HepG2 (cell line): ENCODE measurements at regions not wholly inside any gene's neighbourhood (a gene's known extent, or its start where the extent isn't known, plus 50 kb on each side); places are given as distances from the start of the nearest gene placed in this dataset.

Source experiments
- ATAC-seq: fragments of 200-7000 bp; cut with Tn5 transposase; 3 replicates; pipeline ENCODE4 v1.9.1; 2020; ENCODE audit warnings: mild to moderate bottlenecking, moderate library complexity
- BruUV-seq: library from RNA; stranded (reverse); fragments of 400-500 nt; replicated peaks from 2 replicates; lab custom pipeline; 2021; lab: Mats Ljungman, UMichigan
- CTCF ChIA-PET: fragments of 300-600 bp; formaldehyde crosslinking; extraction: SDS; loops from one replicate; lab custom pipeline; 2021; ENCODE audit warnings: low total read pairs, inconsistent platforms, low intra/inter-chr PET ratio; lab: Yijun Ruan, JAX
- POLR2A ChIA-PET: fragments of 350-600 bp; sonication (Branson Sonifier 250); formaldehyde crosslinking; loops from one replicate; lab custom pipeline; 2020; ENCODE audit warnings: antibody characterized with exemption, inconsistent platforms; lab: Yijun Ruan, JAX
- DNase-seq: peaks from one replicate; pipeline ENCODE4 v3.0.0-alpha.2; 2015; ENCODE audit warnings: low spot score
- FAIRE-seq: peaks from 3 replicates; lab custom pipeline; 2011; peaks lifted over from hg19 to GRCh38; lab: Jason Lieb, UNC
- H2AFZ ChIP-seq: one replicate; pipeline ENCODE4 v1.6.1; 2011; ENCODE audit warnings: low read length, inconsistent platforms
- H3K27ac ChIP-seq: fragments of 300-600 bp; 3 replicates; pipeline ENCODE4 v1.8.0; 2011; ENCODE audit warnings: mixed run types, mild to moderate bottlenecking, mixed read lengths, low read length, inconsistent platforms; ENCODE audit not compliant: insufficient read depth; ENCODE audit errors: extremely low read length
- H3K27me3 ChIP-seq, 2 experiments: fragments of 200-600 bp in 1 of 2; 2 replicates in 1 of 2; 3 replicates in 1 of 2; pipeline versions ENCODE4 v1.6.0 to v1.8.0; 2011; ENCODE audit warnings: low read length in 2 of 2, mild to moderate bottlenecking in 2 of 2, moderate library complexity in 2 of 2, inconsistent platforms in 1 of 2; ENCODE audit not compliant: insufficient read depth in 2 of 2, control insufficient read depth in 1 of 2
- H3K36me3 ChIP-seq, 2 experiments: fragments of 200-600 bp in 1 of 2; replicated peaks in 1 of 2; 2 replicates in 1 of 2; 3 replicates in 1 of 2; pipeline versions ENCODE4 v1.5.1 to v1.8.0; 2011; ENCODE audit warnings: low read length in 2 of 2, inconsistent platforms in 1 of 2; ENCODE audit not compliant: insufficient read depth in 2 of 2, control insufficient read depth in 1 of 2
- H3K4me1 ChIP-seq: 2 replicates; pipeline ENCODE4 v1.5.1; 2012; ENCODE audit warnings: low read length, inconsistent platforms; ENCODE audit not compliant: insufficient read depth
- H3K4me2 ChIP-seq: 2 replicates; pipeline ENCODE4 v1.6.0; 2011; ENCODE audit warnings: low read depth, low read length, inconsistent platforms
- H3K4me3 ChIP-seq, 3 experiments: fragments of 200-600 bp in 1 of 3; sonication (generic), shearing (Covaris generic) in 1 of 3; replicated peaks in 1 of 3; 2 replicates each; pipeline ENCODE4 v1.5.1; 2011 to 2016; ENCODE audit warnings: low read length in 3 of 3, inconsistent platforms in 2 of 3, low read depth in 2 of 3, mild to moderate bottlenecking in 2 of 3, control low read depth in 1 of 3, mixed read lengths in 1 of 3; ENCODE audit not compliant: insufficient read depth in 1 of 3
- H3K79me2 ChIP-seq: one replicate; pipeline ENCODE4 v1.6.1; 2011; ENCODE audit warnings: low read length, inconsistent platforms; ENCODE audit not compliant: insufficient read depth
- H3K9ac ChIP-seq: 2 replicates; pipeline ENCODE4 v1.6.0; 2011; ENCODE audit warnings: mild to moderate bottlenecking, low read depth, low read length, inconsistent platforms; ENCODE audit not compliant: insufficient read depth
- H3K9me3 ChIP-seq: 2 replicates; pipeline ENCODE4 v1.5.1; 2012; ENCODE audit warnings: mild to moderate bottlenecking, low read length
- H4K20me1 ChIP-seq: 2 replicates; pipeline ENCODE4 v1.6.0; 2011; ENCODE audit warnings: inconsistent platforms, mild to moderate bottlenecking, low read length, moderate library complexity; ENCODE audit not compliant: insufficient read depth
- CCDC6 ChIP-seq: sonication (generic); formaldehyde crosslinking; IDR thresholded peaks from 2 replicates; pipeline ENCODE4 v1.8.1; 2022; ENCODE audit warnings: mild to moderate bottlenecking, missing genetic modification reagents, moderate library complexity
- CHD4 ChIP-seq: fragments of 200-600 bp; sonication (generic); IDR thresholded peaks from 2 replicates; pipeline ENCODE4 v1.7.0; 2017; ENCODE audit warnings: mild to moderate bottlenecking, low read length, borderline replicate concordance
- ETV5 ChIP-seq: IDR thresholded peaks from 2 replicates; pipeline ENCODE4 v1.6.1; 2018; ENCODE audit warnings: missing biosample characterization, missing genetic modification reagents, inconsistent platforms, borderline replicate concordance
- HIVEP1 ChIP-seq: sonication (generic); formaldehyde crosslinking; IDR thresholded peaks from 2 replicates; pipeline ENCODE4 v1.4.0; 2020; ENCODE audit warnings: mild to moderate bottlenecking, missing genetic modification reagents
- MTF1 ChIP-seq: sonication (generic); formaldehyde crosslinking; IDR thresholded peaks from 2 replicates; pipeline ENCODE4 v1.5.0; 2020; ENCODE audit warnings: missing genetic modification reagents
- NCOA5 ChIP-seq: sonication (generic); formaldehyde crosslinking; IDR thresholded peaks from 2 replicates; pipeline ENCODE4 v1.4.0; 2020; ENCODE audit warnings: missing genetic modification reagents
- PITX1 ChIP-seq: sonication (generic); formaldehyde crosslinking; IDR thresholded peaks from 2 replicates; pipeline ENCODE4 v1.5.1; 2020; ENCODE audit warnings: mild to moderate bottlenecking, missing genetic modification reagents
- PPARG ChIP-seq: conservative IDR thresholded peaks from 2 replicates; pipeline ENCODE4 v1.6.1; 2016; ENCODE audit warnings: missing biosample characterization, missing genetic modification reagents
- SALL2 ChIP-seq: sonication (generic); formaldehyde crosslinking; IDR thresholded peaks from 2 replicates; pipeline ENCODE4 v1.8.1; 2023; ENCODE audit warnings: mild to moderate bottlenecking, missing genetic modification reagents, inconsistent platforms
- SNRNP70 ChIP-seq: fragments of 200-400 bp; formaldehyde crosslinking; IDR thresholded peaks from 2 replicates; pipeline ENCODE4 v1.6.1; 2017; ENCODE audit warnings: mild to moderate bottlenecking, low read depth, low read length, moderate library complexity
- SOX13 ChIP-seq, 3 experiments: fragments of 450-650 bp in 1 of 3; sonication (generic) in 1 of 3; formaldehyde crosslinking in 1 of 3; IDR thresholded peaks in 2 of 3; conservative IDR thresholded peaks in 1 of 3; 2 replicates each; pipeline versions ENCODE4 v1.5.0 to v1.6.1; 2016 to 2020; ENCODE audit warnings: antibody characterized with exemption in 1 of 3, mild to moderate bottlenecking in 1 of 3, missing compliant biosample characterization in 1 of 3, missing genetic modification reagents in 1 of 3, moderate library complexity in 1 of 3
- SOX5 ChIP-seq: IDR thresholded peaks from 2 replicates; pipeline ENCODE4 v1.6.1; 2016; ENCODE audit warnings: borderline replicate concordance
- TEAD2 ChIP-seq: sonication (generic); formaldehyde crosslinking; IDR thresholded peaks from 2 replicates; pipeline ENCODE4 v1.9.0; 2021; ENCODE audit warnings: missing genetic modification reagents
- ZBTB37 ChIP-seq: sonication (generic); formaldehyde crosslinking; IDR thresholded peaks from 2 replicates; pipeline ENCODE4 v1.4.0; 2020; ENCODE audit warnings: mild to moderate bottlenecking, missing genetic modification reagents
- ZNF251 ChIP-seq: sonication (generic); formaldehyde crosslinking; IDR thresholded peaks from 2 replicates; pipeline ENCODE4 v1.9.0; 2021; ENCODE audit warnings: mild to moderate bottlenecking, missing genetic modification reagents
- ZNF510 ChIP-seq: sonication (generic); formaldehyde crosslinking; IDR thresholded peaks from 2 replicates; pipeline ENCODE4 v1.4.0; 2020; ENCODE audit warnings: low read depth, mild to moderate bottlenecking, missing genetic modification reagents
- ZNF558 ChIP-seq: sonication (generic); formaldehyde crosslinking; IDR thresholded peaks from 2 replicates; pipeline ENCODE4 v1.9.0; 2022; ENCODE audit warnings: mild to moderate bottlenecking, missing genetic modification reagents, borderline replicate concordance
- ZNF883 ChIP-seq: sonication (generic); formaldehyde crosslinking; IDR thresholded peaks from 2 replicates; pipeline ENCODE4 v1.5.1; 2020; ENCODE audit warnings: mild to moderate bottlenecking, missing genetic modification reagents; ENCODE audit errors: not compliant biosample characterization
- ZSCAN31 ChIP-seq: sonication (generic); formaldehyde crosslinking; IDR thresholded peaks from 2 replicates; pipeline ENCODE4 v1.5.0; 2020; ENCODE audit warnings: low read depth, mild to moderate bottlenecking, missing genetic modification reagents
- WGBS: methylation state at CpG from one replicate; pipeline ENCODE4 v1.1.6; 2017; ENCODE audit warnings: low lambda C conversion rate; 5-methylcytosine and 5-hydroxymethylcytosine counted together
- in situ Hi-C: cut with HindIII; loops from 2 replicates; pipeline ENCODE4 v1.10.0; 2017; ENCODE audit warnings: low pct_unique_long_range_greater_than_20kb; ENCODE audit not compliant: extremely low pct_ligation_motif_present
- intact Hi-C: fragments of 100-400 bp; cut with micrococcal nuclease; formaldehyde crosslinking; loops from one replicate; pipeline ENCODE4 v1.10.0; 2022; ENCODE audit not compliant: unreplicated experiment
- TF ChIP-seq, protein P1 (sequence below): sonication (generic); formaldehyde crosslinking; IDR thresholded peaks from 2 replicates; pipeline ENCODE4 v1.8.0; 2023; ENCODE audit warnings: mild to moderate bottlenecking, missing genetic modification reagents
- TF ChIP-seq, protein P2 (sequence below): sonication (generic); formaldehyde crosslinking; IDR thresholded peaks from 2 replicates; pipeline ENCODE4 v1.8.0; 2022; ENCODE audit warnings: mild to moderate bottlenecking, missing genetic modification reagents, moderate library complexity

GRCh38 chr14:53882684-53883083 is 73.9 kb downstream of the BMP4 start:
- peaks cover 79% of the 10 kb centered on the region for H3K4me1 ChIP-seq
- ATAC-seq (no peak; the same call in 2 of the 3 replicates), FAIRE-seq (peak; percentile 53), DNase-seq (peak; percentile 81)
- H3K27ac ChIP-seq = peak overlapping the region; percentile 77
- no peak overlapping the region; a peak in 1 of 6 replicates for H3K4me3 ChIP-seq
- H4K20me1 ChIP-seq = no peaks in the 10 kb centered on the region
- POLR2A ChIA-PET = no interaction called here
- peak overlapping the region; percentile 31; the same call in 1 of the 2 replicates for H3K4me2 ChIP-seq
- no TSS peak for BruUV-seq
- intact Hi-C loops = loop anchor here (10.0 kb wide), 1 partner anchor 62 kb away; no protein-coding TSS in a partner anchor
- CTCF ChIA-PET = no interaction called here
- H3K9me3 ChIP-seq = no peaks in the 10 kb centered on the region
- WGBS = 2% methylated on average over 4 of the region's 4 CpGs
- no peaks in the 10 kb centered on the region for H3K36me3 ChIP-seq
- H3K79me2 ChIP-seq = no peaks in the 10 kb centered on the region
- peak overlapping the region; percentile 28; the same call in 1 of the 2 replicates for H3K9ac ChIP-seq
- no peaks in the 10 kb centered on the region for H3K27me3 ChIP-seq
- H2AFZ ChIP-seq = peak overlapping the region; percentile 58
- in situ Hi-C loops = no loop called here
- TF ChIP-seq SOX13 (IDR thresholded peaks at IDR 0.05) = no peak
- TF ChIP-seq SOX13 (CRISPR knock-in tag; conservative IDR thresholded peaks at IDR 0.05 in 1 of 2, IDR thresholded peaks at IDR 0.05 in 1 of 2) = peak in 1 of 2 experiments; percentile 86; a peak in 2 of 4 replicates
- TF ChIP-seq, protein P1, sequence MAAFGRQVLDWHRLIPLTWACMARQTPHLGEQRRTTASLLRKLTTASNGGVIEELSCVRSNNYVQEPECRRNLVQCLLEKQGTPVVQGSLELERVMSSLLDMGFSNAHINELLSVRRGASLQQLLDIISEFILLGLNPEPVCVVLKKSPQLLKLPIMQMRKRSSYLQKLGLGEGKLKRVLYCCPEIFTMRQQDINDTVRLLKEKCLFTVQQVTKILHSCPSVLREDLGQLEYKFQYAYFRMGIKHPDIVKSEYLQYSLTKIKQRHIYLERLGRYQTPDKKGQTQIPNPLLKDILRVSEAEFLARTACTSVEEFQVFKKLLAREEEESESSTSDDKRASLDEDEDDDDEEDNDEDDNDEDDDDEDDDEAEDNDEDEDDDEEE (CRISPR knock-in tag) = no peak
- peak; percentile 54; the same call in 1 of the 2 replicates for TF ChIP-seq ETV5
- TF ChIP-seq HIVEP1 (CRISPR knock-in tag) = no peak
- TF ChIP-seq TEAD2 (CRISPR knock-in tag) = no peak
- no peak for TF ChIP-seq ZBTB37 (CRISPR knock-in tag)
- peak; percentile 74; the same call in 1 of the 2 replicates for TF ChIP-seq PPARG
- TF ChIP-seq NCOA5 (CRISPR knock-in tag) = no peak
- no peak for TF ChIP-seq CHD4
- TF ChIP-seq SNRNP70 = no peak
- TF ChIP-seq SOX5 = peak; percentile 76; the same call in 1 of the 2 replicates
- TF ChIP-seq ZNF883 (CRISPR knock-in tag) = no peak
- no peak for TF ChIP-seq CCDC6 (CRISPR knock-in tag)
- no peak for TF ChIP-seq PITX1
- TF ChIP-seq MTF1 (CRISPR knock-in tag) = no peak
- TF ChIP-seq SALL2 (CRISPR knock-in tag) = no peak
- no peak for TF ChIP-seq ZNF251 (CRISPR knock-in tag)
- TF ChIP-seq, protein P2, sequence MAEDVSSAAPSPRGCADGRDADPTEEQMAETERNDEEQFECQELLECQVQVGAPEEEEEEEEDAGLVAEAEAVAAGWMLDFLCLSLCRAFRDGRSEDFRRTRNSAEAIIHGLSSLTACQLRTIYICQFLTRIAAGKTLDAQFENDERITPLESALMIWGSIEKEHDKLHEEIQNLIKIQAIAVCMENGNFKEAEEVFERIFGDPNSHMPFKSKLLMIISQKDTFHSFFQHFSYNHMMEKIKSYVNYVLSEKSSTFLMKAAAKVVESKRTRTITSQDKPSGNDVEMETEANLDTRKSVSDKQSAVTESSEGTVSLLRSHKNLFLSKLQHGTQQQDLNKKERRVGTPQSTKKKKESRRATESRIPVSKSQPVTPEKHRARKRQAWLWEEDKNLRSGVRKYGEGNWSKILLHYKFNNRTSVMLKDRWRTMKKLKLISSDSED (CRISPR knock-in tag) = no peak
- TF ChIP-seq ZSCAN31 (CRISPR knock-in tag) = no peak
- TF ChIP-seq ZNF510 = no peak
- no peak for TF ChIP-seq ZNF558
